ENCODE measurements at regions not wholly inside any gene's neighbourhood (a gene's known extent, or its start where the extent isn't known, plus 50 kb on each side); places are given as distances from the start of the nearest gene placed in this dataset.

GRCh38 chrY:12303464-12303863 lies 397.6 kb upstream of the USP9Y start:
- dilution Hi-C loops (cut with MboI; ENCODE audit: extremely low pct_ligation_motif_present, low sequenced_read_pairs) (no loop called here), intact Hi-C loops (cut with micrococcal nuclease) (no loop called here)
- Histone ChIP-seq H3K27me3 (ENCODE audit: control insufficient read depth in 2 of 2, insufficient read depth in 2 of 2, low read length in 2 of 2) (no peaks in the 10 kb centered on the region), H3K4me1 (ENCODE audit: control insufficient read depth, extremely low read depth, insufficient read depth, low read length) (no peaks in the 10 kb centered on the region), H2AFZ (ENCODE audit: low read depth, low read length) (no peak overlapping the region), H4K20me1 (replicated peaks; ENCODE audit: control insufficient read depth, extremely low read depth, insufficient read depth, low read length) (no peaks in the 10 kb centered on the region), H3K9me3 (replicated peaks; ENCODE audit: control insufficient read depth, insufficient read depth, low read length) (no peaks in the 10 kb centered on the region), H3K9me1 (replicated peaks; ENCODE audit: control insufficient read depth, extremely low read depth, insufficient read depth, low read length) (no peaks in the 10 kb centered on the region), H3K4me3 (replicated peaks in 1 of 3; ENCODE audit: insufficient read depth in 1 of 3, low read depth in 1 of 3, low read length in 3 of 3) (no peak overlapping the region), H3K36me3 (ENCODE audit: control insufficient read depth in 2 of 2, extremely low read depth in 1 of 2, insufficient read depth in 2 of 2, low read length in 2 of 2) (no peaks in the 10 kb centered on the region), H3K9ac (replicated peaks; ENCODE audit: extremely low read depth, insufficient read depth, low read length) (no peak overlapping the region), H3K27ac (ENCODE audit: insufficient read depth, low read depth, low read length) (no peak overlapping the region), H3K79me2 (ENCODE audit: control insufficient read depth, insufficient read depth, low read length) (no peaks in the 10 kb centered on the region), H3K4me2 (ENCODE audit: insufficient read depth, low read length) (no peak overlapping the region)
- TF ChIP-seq JUN (IDR thresholded peaks at IDR 0.05; ENCODE audit: borderline replicate concordance, insufficient read depth, insufficient read length, low read depth) (no peak), MAX (IDR thresholded peaks at IDR 0.05; ENCODE audit: insufficient read depth, insufficient read length) (no peak), EZH2 (IDR thresholded peaks at IDR 0.05; ENCODE audit: borderline replicate concordance, low read depth, low read length, severe bottlenecking) (no peak), POLR2AphosphoS5 (IDR thresholded peaks at IDR 0.05; ENCODE audit: insufficient read depth, low read depth, low read length) (no peak), GATA2 (IDR thresholded peaks at IDR 0.05; ENCODE audit: insufficient read depth, insufficient read length, low read depth, low read length) (no peak)
- TF ChIP-seq, protein P1, sequence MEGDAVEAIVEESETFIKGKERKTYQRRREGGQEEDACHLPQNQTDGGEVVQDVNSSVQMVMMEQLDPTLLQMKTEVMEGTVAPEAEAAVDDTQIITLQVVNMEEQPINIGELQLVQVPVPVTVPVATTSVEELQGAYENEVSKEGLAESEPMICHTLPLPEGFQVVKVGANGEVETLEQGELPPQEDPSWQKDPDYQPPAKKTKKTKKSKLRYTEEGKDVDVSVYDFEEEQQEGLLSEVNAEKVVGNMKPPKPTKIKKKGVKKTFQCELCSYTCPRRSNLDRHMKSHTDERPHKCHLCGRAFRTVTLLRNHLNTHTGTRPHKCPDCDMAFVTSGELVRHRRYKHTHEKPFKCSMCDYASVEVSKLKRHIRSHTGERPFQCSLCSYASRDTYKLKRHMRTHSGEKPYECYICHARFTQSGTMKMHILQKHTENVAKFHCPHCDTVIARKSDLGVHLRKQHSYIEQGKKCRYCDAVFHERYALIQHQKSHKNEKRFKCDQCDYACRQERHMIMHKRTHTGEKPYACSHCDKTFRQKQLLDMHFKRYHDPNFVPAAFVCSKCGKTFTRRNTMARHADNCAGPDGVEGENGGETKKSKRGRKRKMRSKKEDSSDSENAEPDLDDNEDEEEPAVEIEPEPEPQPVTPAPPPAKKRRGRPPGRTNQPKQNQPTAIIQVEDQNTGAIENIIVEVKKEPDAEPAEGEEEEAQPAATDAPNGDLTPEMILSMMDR (IDR thresholded peaks at IDR 0.05; ENCODE audit: extremely low read depth in 1 of 2, insufficient read depth in 1 of 2, low read depth in 1 of 2, low read length in 2 of 2) = no peak
- no peak for DNase-seq (ENCODE audit: low read depth, low spot score)
- POLR2A ChIA-PET = no interaction called here
- FAIRE-seq = no peak
- CTCF ChIA-PET = no interaction called here
- BruUV-seq (replicated peaks) = no TSS peak

DNA sequence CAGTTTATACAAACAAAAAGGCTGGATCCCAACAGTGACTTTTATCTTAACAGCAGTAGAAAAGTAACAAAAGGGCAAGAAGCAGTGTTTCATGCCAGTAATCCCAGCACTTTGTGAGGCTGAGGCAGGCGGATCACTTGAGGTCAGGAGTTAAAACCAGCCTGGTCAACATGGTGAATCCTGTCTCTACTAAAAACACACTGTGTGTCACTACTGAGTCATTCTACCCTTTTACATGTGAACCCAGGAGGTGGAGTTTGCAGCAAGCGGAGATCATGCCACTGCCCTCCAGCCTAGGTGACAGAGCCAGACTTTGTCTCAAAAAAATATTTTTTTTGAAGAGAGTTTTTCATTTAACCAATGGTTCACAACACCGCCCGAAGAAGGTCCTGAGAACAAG lies 395.6 kb upstream of the USP9Y start:
- FAIRE-seq (no peak), DNase-seq (ENCODE audit: low read depth, low spot score) (no peak)
- H3K9me1 ChIP-seq (replicated peaks; ENCODE audit: control insufficient read depth, extremely low read depth, insufficient read depth, low read length) = no peaks in the 10 kb centered on the region
- no TSS peak for BruUV-seq (replicated peaks)
- H3K9me3 ChIP-seq (replicated peaks; ENCODE audit: control insufficient read depth, insufficient read depth, low read length) = no peaks in the 10 kb centered on the region
- H3K4me3 ChIP-seq (replicated peaks in 1 of 3; ENCODE audit: insufficient read depth in 1 of 3, low read depth in 1 of 3, low read length in 3 of 3) = no peak overlapping the region
- no peak for TF ChIP-seq FOS (IDR thresholded peaks at IDR 0.05; ENCODE audit: borderline replicate concordance, insufficient read depth, low read length)
- TF ChIP-seq POLR2AphosphoS5 (IDR thresholded peaks at IDR 0.05; ENCODE audit: insufficient read depth, low read depth, low read length) = no peak
- no peak for TF ChIP-seq EZH2 (IDR thresholded peaks at IDR 0.05; ENCODE audit: borderline replicate concordance, low read depth, low read length, severe bottlenecking)
- TF ChIP-seq MYC (IDR thresholded peaks at IDR 0.05; ENCODE audit: low read depth, low read length) = no peak
- TF ChIP-seq POLR2A (IDR thresholded peaks at IDR 0.05; ENCODE audit: low read depth, low read length) = no peak
- no peak for TF ChIP-seq JUN (IDR thresholded peaks at IDR 0.05; ENCODE audit: borderline replicate concordance, insufficient read depth, insufficient read length, low read depth)
- TF ChIP-seq GATA2 (IDR thresholded peaks at IDR 0.05; ENCODE audit: insufficient read depth, insufficient read length, low read depth, low read length) = no peak
- no peak for TF ChIP-seq MAX (IDR thresholded peaks at IDR 0.05; ENCODE audit: insufficient read depth, insufficient read length)
- TF ChIP-seq, protein P1 (IDR thresholded peaks at IDR 0.05; ENCODE audit: extremely low read depth in 1 of 2, insufficient read depth in 1 of 2, low read depth in 1 of 2, low read length in 2 of 2) = no peak
- H3K9ac ChIP-seq (replicated peaks; ENCODE audit: extremely low read depth, insufficient read depth, low read length) = no peak overlapping the region
- POLR2A ChIA-PET = no interaction called here
- H3K36me3 ChIP-seq (ENCODE audit: control insufficient read depth in 2 of 2, extremely low read depth in 1 of 2, insufficient read depth in 2 of 2, low read length in 2 of 2) = no peaks in the 10 kb centered on the region
- H3K4me1 ChIP-seq (ENCODE audit: control insufficient read depth, extremely low read depth, insufficient read depth, low read length) = no peaks in the 10 kb centered on the region
- no peaks in the 10 kb centered on the region for H3K27me3 ChIP-seq (ENCODE audit: control insufficient read depth in 2 of 2, insufficient read depth in 2 of 2, low read length in 2 of 2)
- no peak overlapping the region for H2AFZ ChIP-seq (ENCODE audit: low read depth, low read length)
- CTCF ChIA-PET = no interaction called here
- dilution Hi-C loops (cut with MboI; ENCODE audit: extremely low pct_ligation_motif_present, low sequenced_read_pairs) (no loop called here), intact Hi-C loops (cut with micrococcal nuclease) (no loop called here)
- H3K4me2 ChIP-seq (ENCODE audit: insufficient read depth, low read length) = no peak overlapping the region
- H4K20me1 ChIP-seq (replicated peaks; ENCODE audit: control insufficient read depth, extremely low read depth, insufficient read depth, low read length) = no peaks in the 10 kb centered on the region
- H3K79me2 ChIP-seq (ENCODE audit: control insufficient read depth, insufficient read depth, low read length) = no peaks in the 10 kb centered on the region
- no peak overlapping the region for H3K27ac ChIP-seq (ENCODE audit: insufficient read depth, low read depth, low read length)

Data from endothelial cell of umbilical vein (primary cell).